HL-60 (cell line): ENCODE measurements at regions not wholly inside any gene's neighbourhood (a gene's known extent, or its start where the extent isn't known, plus 50 kb on each side); places are given as distances from the start of the nearest gene placed in this dataset.

Experiments
- POLR2AphosphoS5 ChIP-seq: IDR thresholded peaks from 2 replicates; pipeline ENCODE4 v1.6.1; 2012; ENCODE audit warnings: low read depth
- TF ChIP-seq, protein P1 (sequence below): IDR thresholded peaks from one replicate; pipeline ENCODE4 v1.5.1; 2011; ENCODE audit warnings: low read length, control low read depth, inconsistent platforms; ENCODE audit not compliant: insufficient read depth

DNA sequence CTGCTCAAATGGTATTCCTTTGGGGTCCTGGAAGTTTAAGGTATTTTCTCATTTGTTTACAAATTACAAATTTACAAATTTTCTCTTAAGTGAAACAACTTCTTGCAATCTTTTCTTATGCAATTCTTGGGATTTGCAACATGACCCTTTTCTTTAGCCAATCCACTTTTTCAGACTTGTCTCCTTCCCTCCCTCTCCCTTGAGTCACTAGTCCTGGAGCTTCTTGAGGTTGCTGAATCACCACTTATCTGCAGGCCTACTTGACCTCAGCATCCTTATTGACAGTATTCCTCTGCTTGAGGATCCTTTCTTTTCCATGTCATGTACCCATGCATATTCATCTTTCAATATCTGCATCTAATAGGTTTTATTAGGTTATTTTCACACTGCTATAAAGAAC, 302.8 kb upstream of the ADAMTS5 start:
- TF ChIP-seq, protein P1, sequence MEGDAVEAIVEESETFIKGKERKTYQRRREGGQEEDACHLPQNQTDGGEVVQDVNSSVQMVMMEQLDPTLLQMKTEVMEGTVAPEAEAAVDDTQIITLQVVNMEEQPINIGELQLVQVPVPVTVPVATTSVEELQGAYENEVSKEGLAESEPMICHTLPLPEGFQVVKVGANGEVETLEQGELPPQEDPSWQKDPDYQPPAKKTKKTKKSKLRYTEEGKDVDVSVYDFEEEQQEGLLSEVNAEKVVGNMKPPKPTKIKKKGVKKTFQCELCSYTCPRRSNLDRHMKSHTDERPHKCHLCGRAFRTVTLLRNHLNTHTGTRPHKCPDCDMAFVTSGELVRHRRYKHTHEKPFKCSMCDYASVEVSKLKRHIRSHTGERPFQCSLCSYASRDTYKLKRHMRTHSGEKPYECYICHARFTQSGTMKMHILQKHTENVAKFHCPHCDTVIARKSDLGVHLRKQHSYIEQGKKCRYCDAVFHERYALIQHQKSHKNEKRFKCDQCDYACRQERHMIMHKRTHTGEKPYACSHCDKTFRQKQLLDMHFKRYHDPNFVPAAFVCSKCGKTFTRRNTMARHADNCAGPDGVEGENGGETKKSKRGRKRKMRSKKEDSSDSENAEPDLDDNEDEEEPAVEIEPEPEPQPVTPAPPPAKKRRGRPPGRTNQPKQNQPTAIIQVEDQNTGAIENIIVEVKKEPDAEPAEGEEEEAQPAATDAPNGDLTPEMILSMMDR, result no peak
- TF ChIP-seq POLR2AphosphoS5, result no peak
